ENCODE measurements at regions not wholly inside any gene's neighbourhood (a gene's known extent, or its start where the extent isn't known, plus 50 kb on each side); places are given as distances from the start of the nearest gene placed in this dataset.
"Not testable (repeated sequence)": the region's sequence is repeated elsewhere in the genome, so short reads cannot be mapped to it uniquely, and the experiment has no call there.

DNA sequence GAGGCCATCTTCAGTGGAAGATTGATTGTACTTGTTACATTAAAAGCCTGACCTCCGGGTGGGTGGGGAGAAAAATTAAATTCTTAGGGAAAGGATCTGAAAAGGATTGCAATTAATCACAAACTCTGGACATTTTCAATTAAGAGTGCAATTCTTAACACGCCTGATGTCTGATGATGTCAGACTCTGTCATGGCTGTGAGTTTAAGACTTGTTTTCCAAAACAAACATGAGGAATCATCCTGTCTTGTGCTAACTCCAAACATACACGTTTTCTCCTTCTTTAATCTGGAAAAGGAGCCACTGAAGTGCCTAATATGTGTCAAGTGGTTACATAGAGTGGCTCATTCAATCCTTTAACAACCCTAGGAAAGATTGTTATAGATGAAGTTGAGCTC, 60.4 kb upstream of the SMIM23 start:
- peaks cover 17% of the 10 kb centered on the region for H3K27me3 ChIP-seq (ENCODE audit: control insufficient read depth, insufficient read depth, low read length)
- H4K91ac ChIP-seq (ENCODE audit: insufficient read depth, low read depth, low read length): no peak overlapping the region
- dilution Hi-C loops (cut with HindIII; ENCODE audit: low sequenced_read_pairs, unreplicated experiment) (no loop called here), in situ Hi-C loops (cut with MboI; ENCODE audit: low sequenced_read_pairs) (no loop called here), intact Hi-C loops (cut with micrococcal nuclease) (no loop called here)
- ChIA-PET POLR2A (ENCODE audit: unreplicated experiment) (no interaction called here), CTCF (interaction anchor here (0.8 kb wide), 1 partner anchor 13 kb away, joined by 3 read pairs; no protein-coding TSS in a partner anchor)
- no CpG with 5 or more reads among the region's 3 CpGs for WGBS, 2 experiments (ENCODE audit: extremely low coverage in 2 of 2, insufficient read length in 1 of 2)
- H3K4me1 ChIP-seq (ENCODE audit: control insufficient read depth, insufficient read depth, low read length): no peaks in the 10 kb centered on the region
- H3K4ac ChIP-seq (ENCODE audit: low read depth, low read length): no peak overlapping the region
- peaks cover 7% of the 10 kb centered on the region; the same call in 1 of the 2 replicates for H3K9me3 ChIP-seq (ENCODE audit: control insufficient read depth, insufficient read depth, low read length)
- H4K20me1 ChIP-seq (ENCODE audit: insufficient read depth, low read length): no peaks in the 10 kb centered on the region
- H3K4me3 ChIP-seq (ENCODE audit: insufficient read depth, low read depth, low read length): no peak overlapping the region
- no peak overlapping the region for H4K5ac ChIP-seq (ENCODE audit: low read depth, low read length)
- H3K23ac ChIP-seq (ENCODE audit: low read depth, low read length): no peak overlapping the region
- H3K27ac ChIP-seq (ENCODE audit: insufficient read depth, low read length): no peak overlapping the region
- DNase-seq: no peak
- H2BK20ac ChIP-seq (ENCODE audit: low read depth, low read length): no peak overlapping the region
- H2BK5ac ChIP-seq (ENCODE audit: low read depth, low read length, poor library complexity, severe bottlenecking): no peak overlapping the region
- ATAC-seq (ENCODE audit: low read depth): no peak
- no peak overlapping the region for H2AFZ ChIP-seq (replicated peaks; ENCODE audit: low read length, poor library complexity)
- TF ChIP-seq NFE2L2 (IDR thresholded peaks at IDR 0.05; ENCODE audit: low read depth, low read length) (no peak), RFX5 (IDR thresholded peaks at IDR 0.05; ENCODE audit: low read depth, low read length) (no peak)
- TF ChIP-seq, protein P1, sequence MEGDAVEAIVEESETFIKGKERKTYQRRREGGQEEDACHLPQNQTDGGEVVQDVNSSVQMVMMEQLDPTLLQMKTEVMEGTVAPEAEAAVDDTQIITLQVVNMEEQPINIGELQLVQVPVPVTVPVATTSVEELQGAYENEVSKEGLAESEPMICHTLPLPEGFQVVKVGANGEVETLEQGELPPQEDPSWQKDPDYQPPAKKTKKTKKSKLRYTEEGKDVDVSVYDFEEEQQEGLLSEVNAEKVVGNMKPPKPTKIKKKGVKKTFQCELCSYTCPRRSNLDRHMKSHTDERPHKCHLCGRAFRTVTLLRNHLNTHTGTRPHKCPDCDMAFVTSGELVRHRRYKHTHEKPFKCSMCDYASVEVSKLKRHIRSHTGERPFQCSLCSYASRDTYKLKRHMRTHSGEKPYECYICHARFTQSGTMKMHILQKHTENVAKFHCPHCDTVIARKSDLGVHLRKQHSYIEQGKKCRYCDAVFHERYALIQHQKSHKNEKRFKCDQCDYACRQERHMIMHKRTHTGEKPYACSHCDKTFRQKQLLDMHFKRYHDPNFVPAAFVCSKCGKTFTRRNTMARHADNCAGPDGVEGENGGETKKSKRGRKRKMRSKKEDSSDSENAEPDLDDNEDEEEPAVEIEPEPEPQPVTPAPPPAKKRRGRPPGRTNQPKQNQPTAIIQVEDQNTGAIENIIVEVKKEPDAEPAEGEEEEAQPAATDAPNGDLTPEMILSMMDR (conservative IDR thresholded peaks at IDR 0.05; ENCODE audit: low read depth, low read length): no peak
- TF ChIP-seq, protein P2, sequence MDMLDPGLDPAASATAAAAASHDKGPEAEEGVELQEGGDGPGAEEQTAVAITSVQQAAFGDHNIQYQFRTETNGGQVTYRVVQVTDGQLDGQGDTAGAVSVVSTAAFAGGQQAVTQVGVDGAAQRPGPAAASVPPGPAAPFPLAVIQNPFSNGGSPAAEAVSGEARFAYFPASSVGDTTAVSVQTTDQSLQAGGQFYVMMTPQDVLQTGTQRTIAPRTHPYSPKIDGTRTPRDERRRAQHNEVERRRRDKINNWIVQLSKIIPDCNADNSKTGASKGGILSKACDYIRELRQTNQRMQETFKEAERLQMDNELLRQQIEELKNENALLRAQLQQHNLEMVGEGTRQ (IDR thresholded peaks at IDR 0.05; ENCODE audit: low read depth, low read length): no peak
- no peak overlapping the region for H3K56ac ChIP-seq (ENCODE audit: extremely low read depth, insufficient read depth, low read length)
- no peak overlapping the region for H3K14ac ChIP-seq (replicated peaks; ENCODE audit: low read depth, low read length)
- no peaks in the 10 kb centered on the region for H3K9me1 ChIP-seq (ENCODE audit: insufficient read depth, low read length)
- H3K4me2 ChIP-seq (ENCODE audit: low read depth, low read length): no peak overlapping the region
- H2AK9ac ChIP-seq (replicated peaks; ENCODE audit: low read depth, low read length, poor library complexity): no peak overlapping the region
- no peak overlapping the region for H4K8ac ChIP-seq (ENCODE audit: low read depth in 2 of 2, low read length in 2 of 2)
- no peak overlapping the region for H2BK120ac ChIP-seq (ENCODE audit: low read depth, low read length)
- no peak overlapping the region for H3K9ac ChIP-seq (ENCODE audit: low read depth, low read length)
- no peaks in the 10 kb centered on the region for H3K36me3 ChIP-seq (ENCODE audit: control insufficient read depth, insufficient read depth, low read length)
- no peak overlapping the region for H2AK5ac ChIP-seq (ENCODE audit: low read depth, low read length)
- H3K18ac ChIP-seq (ENCODE audit: low read depth, low read length): no peak overlapping the region
- no peaks in the 10 kb centered on the region for H3K79me1 ChIP-seq (ENCODE audit: low read depth in 1 of 2, low read length in 2 of 2)
- no peak overlapping the region for H2BK15ac ChIP-seq (ENCODE audit: low read depth, low read length)
- no TSS peak for BruUV-seq (replicated peaks)

DNA sequence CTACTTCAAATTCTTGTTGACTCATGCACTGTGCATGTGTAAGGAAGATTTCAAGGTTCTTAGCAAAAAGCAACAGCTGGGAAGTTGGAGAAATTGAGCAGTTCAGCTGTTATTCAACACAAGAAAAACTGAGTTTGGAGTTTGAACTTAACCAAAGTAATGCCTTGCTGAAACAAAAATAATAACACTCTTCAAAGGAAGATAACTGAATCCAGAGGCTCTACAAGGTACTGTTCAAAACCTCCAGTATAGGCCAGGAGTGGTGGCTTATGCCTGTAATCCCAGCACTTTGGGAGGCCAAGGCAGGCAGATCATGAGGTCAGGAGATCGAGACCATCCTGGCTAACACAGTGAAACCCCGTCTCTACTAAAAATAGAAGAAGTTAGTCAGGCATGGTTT, 58.8 kb upstream of the SMIM23 start:
- H3K4me3 ChIP-seq (ENCODE audit: insufficient read depth, low read depth, low read length); H3K9me1 ChIP-seq (ENCODE audit: insufficient read depth, low read length); H2BK20ac ChIP-seq (ENCODE audit: low read depth, low read length); in situ Hi-C loops (cut with MboI; ENCODE audit: low sequenced_read_pairs); H3K27me3 ChIP-seq (ENCODE audit: control insufficient read depth, insufficient read depth, low read length); H3K36me3 ChIP-seq (ENCODE audit: control insufficient read depth, insufficient read depth, low read length); H2BK120ac ChIP-seq (ENCODE audit: low read depth, low read length); H3K23ac ChIP-seq (ENCODE audit: low read depth, low read length); H2BK15ac ChIP-seq (ENCODE audit: low read depth, low read length); H3K79me1 ChIP-seq (ENCODE audit: low read depth in 1 of 2, low read length in 2 of 2); H3K4ac ChIP-seq (ENCODE audit: low read depth, low read length); H3K4me2 ChIP-seq (ENCODE audit: low read depth, low read length); H3K56ac ChIP-seq (ENCODE audit: extremely low read depth, insufficient read depth, low read length); ATAC-seq (ENCODE audit: low read depth); H4K91ac ChIP-seq (ENCODE audit: insufficient read depth, low read depth, low read length); H4K20me1 ChIP-seq (ENCODE audit: insufficient read depth, low read length); H2AK9ac ChIP-seq (replicated peaks; ENCODE audit: low read depth, low read length, poor library complexity); H3K27ac ChIP-seq (ENCODE audit: insufficient read depth, low read length); BruUV-seq (replicated peaks); dilution Hi-C loops (cut with HindIII; ENCODE audit: low sequenced_read_pairs, unreplicated experiment); CTCF ChIA-PET; H3K9ac ChIP-seq (ENCODE audit: low read depth, low read length); H2AFZ ChIP-seq (replicated peaks; ENCODE audit: low read length, poor library complexity); H2BK5ac ChIP-seq (ENCODE audit: low read depth, low read length, poor library complexity, severe bottlenecking); H3K14ac ChIP-seq (replicated peaks; ENCODE audit: low read depth, low read length); H3K18ac ChIP-seq (ENCODE audit: low read depth, low read length); H3K4me1 ChIP-seq (ENCODE audit: control insufficient read depth, insufficient read depth, low read length); POLR2A ChIA-PET (ENCODE audit: unreplicated experiment); H3K9me3 ChIP-seq (ENCODE audit: control insufficient read depth, insufficient read depth, low read length); H2AK5ac ChIP-seq (ENCODE audit: low read depth, low read length); DNase-seq; intact Hi-C loops (cut with micrococcal nuclease); H4K8ac ChIP-seq (ENCODE audit: low read depth in 2 of 2, low read length in 2 of 2); H4K5ac ChIP-seq (ENCODE audit: low read depth, low read length): not testable (repeated sequence)
- no CpG with 5 or more reads among the region's 2 CpGs for WGBS, 2 experiments (ENCODE audit: extremely low coverage in 2 of 2, insufficient read length in 1 of 2)
